ENCODE measurements at regions not wholly inside any gene's neighbourhood (a gene's known extent, or its start where the extent isn't known, plus 50 kb on each side); places are given as distances from the start of the nearest gene placed in this dataset.
"Not testable (repeated sequence)": the region's sequence is repeated elsewhere in the genome, so short reads cannot be mapped to it uniquely, and the experiment has no call there.

DNA sequence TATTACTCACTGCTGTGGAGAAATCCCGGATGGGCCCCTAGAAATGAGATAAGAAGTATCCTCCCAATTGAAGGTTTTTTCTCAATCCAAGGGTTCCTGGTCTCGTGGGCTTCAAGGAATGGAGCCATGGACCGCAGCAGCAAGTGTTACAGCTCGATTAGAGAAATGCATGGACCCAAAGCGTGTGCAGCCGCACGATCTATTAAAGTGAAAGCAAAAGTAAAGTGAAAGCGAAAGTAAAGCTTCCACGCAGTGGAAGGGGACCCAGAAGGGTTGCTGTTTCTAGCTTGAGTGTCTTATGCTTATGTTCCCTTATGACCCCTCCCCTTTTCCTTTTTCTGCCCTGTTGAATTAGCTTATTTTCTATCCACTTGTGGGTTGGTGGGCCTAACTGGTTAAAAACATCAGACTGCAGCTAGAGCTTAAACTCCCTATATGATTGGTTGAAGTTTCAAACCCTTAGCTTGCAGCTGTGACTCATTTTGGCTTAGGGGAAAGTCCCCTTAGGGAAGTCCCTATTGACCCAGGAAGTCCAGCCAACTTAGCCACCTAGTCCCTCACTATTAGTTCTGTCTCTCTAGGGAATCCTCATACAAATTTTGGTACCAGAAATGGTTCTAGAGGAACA, 1111.8 kb downstream of the TAF11L14 start:
- peak; percentile 73 for DNase-seq

DNA sequence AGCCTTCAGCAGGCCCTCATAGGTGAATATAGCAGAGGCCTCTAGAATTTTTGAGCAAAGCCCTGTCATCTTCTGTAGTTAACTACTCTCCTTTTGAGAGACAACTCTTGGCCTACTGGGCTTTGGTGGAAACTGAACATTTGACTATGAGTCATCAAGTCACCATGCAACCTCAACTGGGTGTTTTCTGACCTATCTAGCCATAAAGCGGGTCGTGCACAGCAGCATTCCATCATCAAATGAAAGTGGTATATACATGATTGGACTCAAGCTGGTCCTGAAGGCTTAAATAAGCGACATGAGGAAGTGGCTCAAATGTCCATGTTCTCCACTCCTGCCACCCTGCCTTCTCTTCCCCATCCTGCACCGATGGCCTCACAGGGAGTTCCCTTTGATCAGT, 1115.5 kb downstream of the TAF11L14 start:
- DNase-seq, result no peak

DNA sequence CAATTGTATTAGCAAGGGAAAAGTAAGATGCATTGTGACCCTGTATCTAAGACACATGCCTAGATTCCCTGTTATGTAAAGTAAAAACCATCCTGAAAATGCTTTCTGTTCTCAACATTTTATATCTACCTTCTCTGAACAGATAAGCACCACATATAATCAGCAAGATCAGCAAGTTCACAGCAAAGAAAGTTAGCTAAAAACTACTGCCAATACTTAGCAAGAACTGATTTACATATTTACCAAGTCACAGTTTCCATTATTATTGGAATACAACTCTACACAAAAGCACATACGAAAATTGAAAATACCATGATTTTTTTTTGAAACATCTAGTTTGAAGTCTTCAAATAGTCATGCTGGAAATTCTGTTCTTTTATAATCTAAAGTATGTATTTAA, 1118.1 kb downstream of the TAF11L14 start:
- DNase-seq, result no peak

DNA sequence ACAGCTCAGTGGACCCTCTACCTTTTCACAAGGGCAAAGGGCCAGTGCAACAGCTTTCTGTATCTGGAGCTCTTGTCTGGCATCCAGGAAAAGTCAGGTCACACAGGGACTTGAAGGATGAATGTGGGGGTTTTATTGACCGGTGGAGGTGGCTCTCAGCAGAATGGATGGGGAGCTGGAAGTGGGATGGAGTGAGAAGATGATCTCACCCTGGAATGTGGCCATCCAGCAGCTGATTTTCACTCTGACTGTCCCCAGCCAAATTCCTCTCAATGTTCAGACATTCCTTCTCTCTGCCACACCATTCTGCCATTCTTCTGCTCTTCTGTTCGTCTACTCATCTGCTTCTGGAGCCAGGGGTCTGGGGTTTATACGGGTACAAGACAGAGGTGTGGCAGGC, 1119.9 kb downstream of the TAF11L14 start:
- no peak for DNase-seq

DNA sequence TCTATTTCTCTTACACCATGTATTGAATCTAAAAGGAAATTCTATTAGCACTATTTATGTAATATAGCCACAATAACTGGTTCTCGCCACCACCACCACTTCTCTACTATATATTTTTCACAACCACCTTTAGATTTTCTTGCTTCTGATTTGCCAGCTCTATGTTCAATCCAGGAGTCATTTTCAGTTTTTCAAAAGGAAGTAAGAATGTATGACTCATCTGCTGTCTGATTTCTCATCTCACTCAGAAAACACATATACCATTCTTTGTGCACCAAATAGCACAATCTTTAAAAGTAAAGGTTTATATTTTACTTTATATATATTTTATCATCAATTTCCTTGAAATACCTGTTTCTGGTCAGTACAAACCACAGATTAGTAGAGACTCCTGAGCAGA, 1127.5 kb downstream of the TAF11L14 start:
- no peak for DNase-seq

DNA sequence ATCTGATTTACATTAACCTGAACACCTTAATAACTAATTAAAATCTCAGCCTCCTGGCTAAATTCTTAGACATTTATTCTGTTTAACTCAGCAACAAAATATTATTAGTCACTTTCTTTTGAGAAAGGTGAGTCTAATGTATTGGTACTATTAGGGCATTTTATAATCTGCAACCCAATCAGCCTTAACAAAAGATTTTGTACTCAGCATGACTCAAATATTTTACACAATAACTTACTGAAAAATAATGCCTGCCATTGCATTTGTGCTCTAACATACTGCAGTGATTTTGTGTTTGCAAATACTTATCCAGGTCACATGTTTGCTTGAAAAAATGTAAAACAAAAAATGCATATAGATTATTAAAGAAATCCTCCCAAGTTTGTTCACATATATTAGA, 1129.9 kb downstream of the TAF11L14 start:
- DNase-seq, result no peak

DNA sequence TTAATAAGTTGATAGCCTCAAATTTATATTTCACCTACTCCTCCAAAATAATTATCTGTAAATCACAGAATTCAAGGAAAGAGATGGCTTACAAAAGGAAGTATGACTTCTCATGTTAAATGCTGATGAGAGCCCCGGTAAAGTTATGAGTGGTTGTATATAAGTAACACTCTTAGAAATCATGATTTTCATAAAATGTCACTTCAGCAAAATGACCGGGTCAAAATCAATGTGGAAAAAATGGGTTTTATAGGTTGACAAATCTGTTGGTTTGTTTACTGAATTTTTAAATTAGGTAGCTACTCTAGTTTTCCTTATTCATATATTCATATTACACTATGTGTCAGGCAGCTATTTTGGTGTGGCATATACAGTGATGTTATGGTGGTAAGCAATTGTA, 1131.0 kb downstream of the TAF11L14 start:
- DNase-seq, result no peak

DNA sequence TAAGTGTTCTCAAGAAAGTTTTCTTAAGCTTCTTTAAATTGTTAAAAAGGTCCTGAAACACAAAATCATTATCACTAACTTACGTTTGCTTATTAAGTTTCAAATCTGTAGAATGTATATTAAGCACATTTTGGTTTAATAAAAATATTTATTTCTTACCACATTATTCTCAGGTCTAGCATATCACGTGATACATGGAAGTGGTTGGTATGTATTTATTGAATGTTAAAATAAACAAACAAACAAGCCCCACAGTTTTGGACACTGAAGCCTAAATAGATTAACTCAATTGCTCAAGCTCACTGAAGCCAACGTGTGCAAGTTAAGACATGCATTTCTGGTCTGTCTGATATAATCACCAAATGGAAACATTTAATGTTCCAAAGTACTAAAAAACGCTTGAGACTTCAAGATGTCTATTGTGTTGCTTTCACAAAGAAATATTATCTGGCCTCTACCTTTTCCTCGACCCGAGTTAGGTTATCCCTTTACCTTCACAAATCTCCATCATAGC, 1136.9 kb downstream of the TAF11L14 start:
- DNase-seq, result no peak

DNA sequence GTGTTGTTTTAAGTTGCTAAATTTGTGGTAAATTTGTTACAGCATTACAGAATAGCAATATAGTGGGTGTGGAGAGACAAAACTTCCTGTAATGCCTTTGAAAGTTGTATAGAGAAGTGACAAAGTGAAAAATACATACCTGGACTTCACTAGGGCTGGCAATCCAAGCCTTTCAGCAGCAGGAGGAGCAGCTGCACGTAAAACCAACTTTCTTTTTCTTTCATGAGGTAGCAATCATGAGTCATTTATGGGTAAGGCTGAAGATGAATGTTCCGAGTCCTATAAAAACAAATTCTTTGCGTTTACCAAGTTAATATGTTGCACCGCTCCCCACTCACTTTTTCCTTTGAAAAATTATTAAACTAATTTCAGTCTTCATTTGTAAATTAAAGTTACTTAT, 1138.2 kb downstream of the TAF11L14 start:
- DNase-seq, result no peak

DNA sequence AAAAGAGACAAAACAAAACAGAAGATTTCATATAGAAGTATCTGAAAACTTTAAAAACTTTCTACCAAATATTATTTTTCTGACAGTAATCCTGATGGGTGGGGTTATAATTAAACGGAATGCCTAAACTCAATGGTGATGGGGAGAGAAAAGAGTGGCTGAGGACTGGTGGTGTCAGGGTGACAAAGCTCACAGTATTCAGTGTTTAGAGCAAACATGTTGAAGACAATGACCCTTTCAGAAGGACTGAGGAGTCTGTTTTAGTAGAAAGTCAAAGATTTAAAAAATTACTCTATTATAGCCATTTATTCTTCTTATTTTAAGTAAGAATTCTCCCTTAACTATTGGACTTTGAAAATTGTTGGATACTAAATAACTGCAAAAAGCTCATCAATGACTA, 1144.0 kb downstream of the TAF11L14 start:
- DNase-seq, result no peak

DNA sequence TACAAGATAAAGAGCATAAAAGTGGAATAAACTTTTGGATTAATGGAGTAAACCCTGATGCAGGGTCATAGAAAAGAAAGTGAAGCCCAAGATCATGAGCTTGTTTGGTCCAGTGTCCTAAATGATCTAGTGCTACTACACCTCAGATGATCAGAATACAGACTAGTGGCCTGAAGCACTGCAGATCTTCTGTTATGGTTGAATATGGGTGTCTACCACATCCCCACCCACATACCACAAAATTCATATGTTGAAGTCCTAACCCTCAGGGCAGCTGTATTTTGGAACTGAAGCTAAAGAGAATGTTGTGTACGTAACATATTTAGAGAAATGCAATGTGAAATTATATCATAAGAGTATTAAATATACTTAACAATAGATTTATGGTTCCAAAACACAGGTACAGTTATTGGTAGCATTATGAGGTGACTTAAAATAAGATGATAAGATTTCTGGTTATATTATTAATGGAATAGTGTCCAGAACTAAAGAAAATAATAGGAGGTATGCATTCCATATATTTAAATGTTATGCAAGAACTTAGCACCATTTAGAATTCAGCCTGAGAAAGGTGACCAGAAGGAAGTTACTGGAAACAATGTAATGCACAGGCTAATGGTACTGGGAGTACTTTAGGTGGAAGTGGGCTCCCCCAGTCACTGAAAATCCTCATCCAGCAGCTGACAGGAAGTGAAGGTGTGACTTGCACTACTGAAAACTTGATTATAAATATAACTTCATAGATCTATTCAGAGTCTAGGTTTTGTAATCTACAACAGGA, 1155.1 kb downstream of the TAF11L14 start:
- DNase-seq, result no peak

DNA sequence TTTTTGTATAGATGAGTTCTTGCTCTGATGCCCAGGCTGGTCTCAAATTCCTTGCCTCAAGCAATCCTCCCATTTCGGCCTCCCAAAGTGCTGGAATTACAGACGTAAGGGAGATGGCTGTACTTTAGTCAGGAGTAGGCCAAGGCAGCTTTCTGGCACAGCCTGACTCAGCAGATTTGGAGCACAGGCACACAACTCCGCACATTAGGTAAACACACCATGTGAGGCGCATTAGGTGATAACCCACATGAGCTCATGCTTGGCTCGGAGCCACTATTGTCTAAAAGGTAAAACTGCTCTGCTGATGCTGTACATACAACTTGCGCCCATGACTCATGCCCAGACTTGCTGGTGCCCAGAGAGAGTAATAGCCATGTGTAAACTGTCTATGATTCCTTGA, 1157.9 kb downstream of the TAF11L14 start:
- DNase-seq, result peak; percentile 32

DNA sequence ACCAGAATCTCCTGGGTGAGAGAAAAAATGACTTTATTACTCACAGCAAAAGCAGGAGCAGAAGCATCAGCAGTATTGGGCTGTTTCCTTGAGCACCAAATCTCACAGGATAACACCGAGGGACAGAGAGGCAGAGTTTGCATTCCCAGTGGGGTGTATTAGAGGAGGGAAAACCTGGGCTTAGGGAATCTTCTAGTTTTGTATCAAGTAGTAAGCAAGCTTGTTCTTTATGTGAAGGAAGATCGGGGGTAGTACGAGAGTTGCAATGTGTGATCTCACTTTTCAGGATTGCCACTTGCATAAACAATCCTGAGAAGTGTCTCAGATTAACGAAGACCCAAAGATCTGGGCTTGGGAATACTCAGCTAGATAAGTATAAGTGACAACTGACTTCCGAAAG, 1163.0 kb downstream of the TAF11L14 start:
- DNase-seq, result no peak

DNA sequence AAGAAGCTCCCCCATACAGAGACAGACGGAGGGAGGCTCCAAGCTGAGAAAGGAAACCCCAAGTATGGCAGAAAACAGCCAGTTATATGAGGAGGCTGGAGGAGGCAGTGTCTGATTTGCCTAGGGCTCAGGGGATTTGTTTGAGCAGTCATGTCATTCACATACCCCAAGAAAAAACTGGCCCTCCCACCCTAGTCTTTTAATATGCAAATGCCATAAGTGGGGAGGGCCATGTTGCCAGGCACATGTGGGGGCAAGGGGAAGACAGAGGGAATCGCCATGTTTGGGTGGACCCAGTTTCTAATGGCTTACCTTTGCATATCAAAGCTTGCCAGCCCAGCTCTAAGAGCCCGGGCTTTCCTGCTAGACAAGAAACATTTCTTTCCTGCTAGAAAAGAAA, 1163.8 kb downstream of the TAF11L14 start:
- DNase-seq, result no peak

DNA sequence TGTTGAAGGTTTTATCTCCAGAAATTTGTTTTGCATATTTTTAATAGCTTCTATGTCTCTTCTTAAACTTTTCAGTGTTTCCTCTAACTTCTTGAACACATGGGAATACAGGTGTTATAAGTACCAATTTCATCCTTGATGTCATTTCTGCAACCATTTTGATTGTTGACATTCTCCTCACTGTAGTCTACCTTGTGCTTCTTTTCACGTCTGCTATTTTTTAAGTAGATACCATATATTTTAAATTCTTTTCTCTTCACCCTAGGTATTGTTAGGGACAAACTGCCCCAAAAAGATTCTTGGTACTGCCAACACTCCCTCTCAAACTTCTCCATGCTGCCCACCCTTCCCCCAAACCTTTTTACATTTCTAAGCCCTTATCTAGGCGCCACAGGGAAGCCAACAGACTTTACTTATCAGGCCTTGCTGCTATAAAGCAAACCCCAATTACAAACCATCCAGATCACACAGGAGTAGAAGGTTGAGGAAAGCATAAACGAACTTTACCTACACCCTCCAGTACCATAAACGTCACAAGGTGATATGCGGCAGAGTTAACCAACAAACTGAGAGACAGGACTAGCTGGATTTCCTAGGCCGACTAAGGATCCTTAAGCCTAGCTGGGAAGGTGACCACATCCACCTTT, 1165.3 kb downstream of the TAF11L14 start:
- DNase-seq, result no peak

DNA sequence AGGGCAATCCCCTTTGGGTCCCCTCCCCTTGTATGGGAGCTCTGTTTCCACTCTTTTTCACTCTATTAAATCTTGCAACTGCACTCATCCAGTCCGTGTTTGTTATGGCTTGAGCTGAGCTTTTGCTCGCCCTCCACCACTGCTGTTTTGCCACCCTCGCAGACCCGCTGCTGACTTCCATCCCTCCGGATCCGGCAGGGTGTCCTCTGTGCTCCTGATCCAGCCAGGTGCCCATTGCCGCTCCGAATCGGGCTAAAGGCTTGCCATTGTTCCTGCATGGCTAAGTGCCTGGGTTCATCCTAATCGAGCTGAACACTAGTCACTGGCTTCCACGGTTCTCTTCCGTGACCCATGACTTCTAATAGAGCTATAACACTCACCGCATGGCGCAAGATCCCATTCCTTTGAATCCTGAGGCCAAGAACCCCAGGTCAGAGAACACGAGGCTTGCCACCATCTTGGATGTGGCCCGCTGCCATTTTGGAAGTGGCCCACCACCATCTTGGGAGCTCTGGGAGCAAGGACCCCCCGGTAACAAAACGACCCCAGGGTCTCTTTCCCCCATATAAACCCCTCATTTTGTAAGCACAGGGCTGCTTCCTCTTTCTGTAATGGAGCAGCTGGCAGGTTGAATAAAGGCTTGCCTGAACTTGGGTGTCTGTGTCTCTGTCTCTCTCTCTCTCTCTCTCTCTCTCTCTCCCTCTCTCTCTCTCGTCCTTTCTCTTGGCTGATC, 1166.2 kb downstream of the TAF11L14 start:
- DNase-seq, result no peak

DNA sequence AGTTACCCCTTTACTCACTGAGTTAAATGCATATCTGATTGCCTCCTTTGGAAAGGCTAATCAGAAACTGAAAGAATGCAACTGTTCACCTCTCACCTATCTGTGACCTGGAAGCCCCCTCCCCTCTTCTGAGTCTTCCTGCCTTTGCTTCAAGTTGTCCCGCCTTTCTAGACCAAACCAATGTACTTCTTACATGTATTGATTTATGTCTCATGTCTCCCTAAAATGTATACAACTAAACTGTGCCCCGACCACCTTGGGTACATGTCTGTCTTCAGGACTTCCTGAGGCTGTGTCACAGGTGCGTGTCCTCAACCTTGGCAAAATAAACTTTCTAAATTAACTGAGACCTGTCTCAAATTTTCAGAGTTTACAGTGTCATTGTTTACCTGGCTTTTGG, 1167.2 kb downstream of the TAF11L14 start:
- DNase-seq, result not testable (repeated sequence)

DNA sequence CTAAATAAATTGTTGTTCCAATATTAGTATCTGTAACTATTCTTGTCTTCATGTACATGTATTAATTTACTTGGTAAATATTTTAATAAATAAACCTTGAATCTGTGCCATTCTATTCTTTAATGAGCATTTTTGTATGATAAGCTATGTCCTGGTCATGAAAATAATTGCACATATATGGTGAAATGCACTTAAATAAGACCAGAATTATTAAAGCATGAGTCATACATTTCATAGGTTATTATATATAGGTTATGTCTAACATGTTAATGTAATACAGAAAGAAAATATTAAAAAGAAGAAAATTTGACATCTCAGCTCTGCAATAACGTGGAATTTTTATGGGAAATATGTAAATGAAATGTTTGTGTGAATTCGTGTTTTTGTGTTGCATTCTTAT, 1168.1 kb downstream of the TAF11L14 start:
- no peak for DNase-seq

DNA sequence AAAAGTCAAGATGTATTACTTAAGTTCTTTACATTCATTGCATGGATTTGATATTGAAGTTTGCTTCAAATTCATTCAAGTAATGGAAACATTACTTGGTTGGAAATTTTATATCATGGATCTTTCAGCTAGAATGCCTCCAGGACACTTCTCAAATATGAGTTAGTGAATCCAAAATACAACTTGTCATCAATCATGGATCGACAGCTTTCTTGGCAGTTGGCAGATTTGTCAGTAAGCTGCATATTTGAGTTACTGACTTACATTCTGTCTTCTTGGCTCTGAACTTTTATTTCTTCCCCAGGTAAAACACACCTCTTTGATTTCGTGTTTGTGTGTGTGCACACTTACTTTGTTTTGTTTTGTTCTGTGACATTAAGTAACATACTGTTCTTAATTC, 1171.1 kb downstream of the TAF11L14 start:
- no peak for DNase-seq

DNA sequence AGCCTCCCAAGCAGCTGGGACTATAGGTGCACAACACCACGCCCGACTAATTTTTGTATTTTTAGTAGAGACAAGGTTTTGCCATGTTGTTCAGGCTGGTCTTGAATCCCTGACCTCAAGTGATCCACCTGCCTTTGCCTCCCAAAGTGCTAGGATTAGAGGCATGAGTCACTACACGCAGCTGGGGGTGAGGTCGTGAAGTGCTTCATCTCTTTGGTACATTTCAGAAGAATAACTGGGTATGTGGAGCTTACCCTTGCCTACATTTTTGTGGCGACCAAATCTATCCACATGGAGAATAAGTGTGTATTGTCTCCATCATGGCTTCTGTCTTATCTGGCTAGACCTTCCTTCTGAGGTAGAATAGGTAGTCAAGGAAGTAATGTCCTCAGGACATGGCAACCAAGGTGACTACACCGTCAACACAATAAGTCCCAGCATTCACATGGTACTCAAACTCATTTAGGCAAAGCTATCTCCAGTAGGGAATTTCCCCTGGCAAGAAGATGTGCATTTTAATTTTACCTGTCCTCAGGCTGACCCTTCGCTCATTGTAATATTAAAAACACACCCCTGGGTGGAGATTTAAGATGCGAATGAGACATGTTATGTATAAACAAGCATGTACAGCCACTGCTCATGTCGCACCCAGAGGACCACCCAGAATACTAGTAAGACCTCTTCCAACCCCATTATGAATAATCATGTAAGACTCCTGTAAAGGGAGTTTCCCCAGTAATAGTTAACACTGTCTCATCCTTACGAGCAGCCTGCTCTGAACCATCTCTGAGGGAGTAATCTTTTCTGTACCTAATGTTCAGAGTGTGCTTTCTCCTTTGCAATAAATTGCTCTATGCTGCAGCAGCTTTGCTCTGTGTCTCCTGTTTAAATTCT, 1173.2 kb downstream of the TAF11L14 start:
- DNase-seq, result no peak

DNA sequence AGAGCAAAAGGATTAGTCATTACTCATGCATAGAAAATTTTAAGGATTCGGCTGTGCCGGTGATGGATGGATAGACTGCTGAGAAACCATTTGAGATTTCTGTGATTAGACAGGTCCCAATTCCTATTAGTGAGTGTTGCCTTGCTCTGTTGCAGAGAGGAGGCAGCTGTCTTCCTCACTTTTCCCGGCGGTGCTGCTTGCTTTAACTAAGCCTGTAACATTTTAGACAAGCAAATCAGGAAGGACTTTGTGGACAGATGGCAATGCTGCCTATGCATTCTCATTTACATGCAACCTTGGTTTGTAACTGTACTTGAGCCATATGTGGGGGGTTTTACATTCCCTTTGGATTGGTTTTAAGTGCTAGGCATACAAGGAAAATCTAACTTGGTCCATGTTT, 1176.3 kb downstream of the CDH18 start:
- DNase-seq, result no peak

DNA sequence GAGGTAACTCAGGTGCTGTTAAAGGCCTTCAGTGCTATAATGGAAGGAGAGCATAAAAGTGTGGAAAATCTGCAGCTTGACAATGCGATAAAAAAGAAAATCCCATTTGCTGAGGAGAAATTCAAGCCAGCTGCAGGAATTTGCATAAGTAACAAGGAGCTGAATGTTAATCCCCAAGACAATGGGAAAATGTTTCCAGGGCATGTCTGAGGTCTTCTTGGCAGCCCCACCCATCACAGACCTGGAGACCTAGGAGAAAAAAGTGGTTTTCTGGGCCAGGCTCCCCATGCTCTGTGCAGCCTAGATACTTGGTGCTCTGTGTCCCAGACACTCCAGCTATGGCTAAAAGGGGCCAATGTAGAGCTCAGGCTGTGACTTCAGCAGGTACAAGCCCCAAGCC, 1159.6 kb downstream of the CDH18 start:
- DNase-seq, result no peak

Measured in NCI-H2029 (cell line).